22Rv1 (cell line): ENCODE measurements at regions not wholly inside any gene's neighbourhood (a gene's known extent, or its start where the extent isn't known, plus 50 kb on each side); places are given as distances from the start of the nearest gene placed in this dataset.

Experiments used
- ZFX ChIP-seq: fragments of 450-650 bp; IDR thresholded peaks from 2 replicates; pipeline ENCODE4 v1.6.1; 2017; ENCODE audit warnings: antibody characterized with exemption, borderline replicate concordance
- TF ChIP-seq, protein P1 (sequence below): fragments of 450-650 bp; IDR thresholded peaks from 2 replicates; pipeline ENCODE4 v1.5.1; 2017; ENCODE audit warnings: mild to moderate bottlenecking

DNA sequence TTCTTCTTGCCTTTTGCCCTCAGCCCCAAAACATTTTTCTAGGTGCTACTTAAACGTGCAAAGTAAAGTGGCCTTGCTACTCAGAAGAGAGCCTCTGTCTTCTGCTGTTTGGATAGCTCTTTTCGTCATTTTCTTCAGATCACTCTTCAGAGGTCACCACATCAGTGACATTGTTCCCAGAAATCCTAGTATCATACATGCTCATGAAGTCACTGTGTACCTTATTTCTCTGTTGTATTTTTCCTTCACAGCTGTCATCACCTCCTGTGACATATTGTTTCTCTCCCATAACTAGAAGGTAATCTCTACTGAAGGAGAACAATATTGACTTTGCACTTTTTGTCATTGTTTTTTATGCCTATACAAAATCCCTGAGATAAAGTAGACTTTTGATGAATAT lies 237.0 kb upstream of the CDH18 start:
- TF ChIP-seq, protein P1, sequence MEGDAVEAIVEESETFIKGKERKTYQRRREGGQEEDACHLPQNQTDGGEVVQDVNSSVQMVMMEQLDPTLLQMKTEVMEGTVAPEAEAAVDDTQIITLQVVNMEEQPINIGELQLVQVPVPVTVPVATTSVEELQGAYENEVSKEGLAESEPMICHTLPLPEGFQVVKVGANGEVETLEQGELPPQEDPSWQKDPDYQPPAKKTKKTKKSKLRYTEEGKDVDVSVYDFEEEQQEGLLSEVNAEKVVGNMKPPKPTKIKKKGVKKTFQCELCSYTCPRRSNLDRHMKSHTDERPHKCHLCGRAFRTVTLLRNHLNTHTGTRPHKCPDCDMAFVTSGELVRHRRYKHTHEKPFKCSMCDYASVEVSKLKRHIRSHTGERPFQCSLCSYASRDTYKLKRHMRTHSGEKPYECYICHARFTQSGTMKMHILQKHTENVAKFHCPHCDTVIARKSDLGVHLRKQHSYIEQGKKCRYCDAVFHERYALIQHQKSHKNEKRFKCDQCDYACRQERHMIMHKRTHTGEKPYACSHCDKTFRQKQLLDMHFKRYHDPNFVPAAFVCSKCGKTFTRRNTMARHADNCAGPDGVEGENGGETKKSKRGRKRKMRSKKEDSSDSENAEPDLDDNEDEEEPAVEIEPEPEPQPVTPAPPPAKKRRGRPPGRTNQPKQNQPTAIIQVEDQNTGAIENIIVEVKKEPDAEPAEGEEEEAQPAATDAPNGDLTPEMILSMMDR, result no peak
- no peak for TF ChIP-seq ZFX
